Loucy (cell line): ENCODE measurements at regions not wholly inside any gene's neighbourhood (a gene's known extent, or its start where the extent isn't known, plus 50 kb on each side); places are given as distances from the start of the nearest gene placed in this dataset.

Experiments used
- EZH2phosphoT487 ChIP-seq: fragments of 200-600 bp; IDR thresholded peaks from 2 replicates; pipeline ENCODE4 v1.6.1; 2018; ENCODE audit warnings: antibody characterized with exemption, mild to moderate bottlenecking, moderate library complexity, borderline replicate concordance
- TF ChIP-seq, protein P1 (sequence below): fragments of 200-600 bp; sonication (generic); conservative IDR thresholded peaks from 2 replicates; pipeline ENCODE4 v1.5.1; 2014; ENCODE audit warnings: mild to moderate bottlenecking, antibody characterized with exemption, low read length

- TF ChIP-seq, protein P1, sequence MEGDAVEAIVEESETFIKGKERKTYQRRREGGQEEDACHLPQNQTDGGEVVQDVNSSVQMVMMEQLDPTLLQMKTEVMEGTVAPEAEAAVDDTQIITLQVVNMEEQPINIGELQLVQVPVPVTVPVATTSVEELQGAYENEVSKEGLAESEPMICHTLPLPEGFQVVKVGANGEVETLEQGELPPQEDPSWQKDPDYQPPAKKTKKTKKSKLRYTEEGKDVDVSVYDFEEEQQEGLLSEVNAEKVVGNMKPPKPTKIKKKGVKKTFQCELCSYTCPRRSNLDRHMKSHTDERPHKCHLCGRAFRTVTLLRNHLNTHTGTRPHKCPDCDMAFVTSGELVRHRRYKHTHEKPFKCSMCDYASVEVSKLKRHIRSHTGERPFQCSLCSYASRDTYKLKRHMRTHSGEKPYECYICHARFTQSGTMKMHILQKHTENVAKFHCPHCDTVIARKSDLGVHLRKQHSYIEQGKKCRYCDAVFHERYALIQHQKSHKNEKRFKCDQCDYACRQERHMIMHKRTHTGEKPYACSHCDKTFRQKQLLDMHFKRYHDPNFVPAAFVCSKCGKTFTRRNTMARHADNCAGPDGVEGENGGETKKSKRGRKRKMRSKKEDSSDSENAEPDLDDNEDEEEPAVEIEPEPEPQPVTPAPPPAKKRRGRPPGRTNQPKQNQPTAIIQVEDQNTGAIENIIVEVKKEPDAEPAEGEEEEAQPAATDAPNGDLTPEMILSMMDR = no peak
- TF ChIP-seq EZH2phosphoT487 = no peak
These were observed 90.0 kb upstream of the EXOC1L start for GRCh38 chr4:55729351-55730279.
